ENCODE measurements at regions not wholly inside any gene's neighbourhood (a gene's known extent, or its start where the extent isn't known, plus 50 kb on each side); places are given as distances from the start of the nearest gene placed in this dataset.

DNA sequence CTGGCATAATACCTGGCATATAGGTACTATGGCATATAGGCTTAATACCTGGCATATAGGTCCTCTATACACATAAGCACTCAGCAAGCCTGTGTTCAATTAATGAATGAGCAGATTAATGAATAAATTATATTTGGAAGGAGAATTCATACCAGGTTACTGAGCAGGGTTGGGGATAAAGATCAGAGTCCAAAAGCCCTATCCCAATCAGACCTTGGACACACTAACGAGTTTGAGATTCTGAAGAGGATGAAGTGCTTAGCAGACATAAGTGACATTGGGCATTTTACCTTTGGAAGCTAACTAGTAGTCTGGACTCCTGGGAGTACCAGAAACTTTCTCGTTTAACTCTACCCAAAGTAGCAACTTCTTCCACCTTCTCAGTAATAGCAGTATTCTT lies 63.3 kb upstream of the ARHGAP29 start:
- TF ChIP-seq POLR2A (IDR thresholded peaks at IDR 0.05), result no peak
- TF ChIP-seq, protein P1, sequence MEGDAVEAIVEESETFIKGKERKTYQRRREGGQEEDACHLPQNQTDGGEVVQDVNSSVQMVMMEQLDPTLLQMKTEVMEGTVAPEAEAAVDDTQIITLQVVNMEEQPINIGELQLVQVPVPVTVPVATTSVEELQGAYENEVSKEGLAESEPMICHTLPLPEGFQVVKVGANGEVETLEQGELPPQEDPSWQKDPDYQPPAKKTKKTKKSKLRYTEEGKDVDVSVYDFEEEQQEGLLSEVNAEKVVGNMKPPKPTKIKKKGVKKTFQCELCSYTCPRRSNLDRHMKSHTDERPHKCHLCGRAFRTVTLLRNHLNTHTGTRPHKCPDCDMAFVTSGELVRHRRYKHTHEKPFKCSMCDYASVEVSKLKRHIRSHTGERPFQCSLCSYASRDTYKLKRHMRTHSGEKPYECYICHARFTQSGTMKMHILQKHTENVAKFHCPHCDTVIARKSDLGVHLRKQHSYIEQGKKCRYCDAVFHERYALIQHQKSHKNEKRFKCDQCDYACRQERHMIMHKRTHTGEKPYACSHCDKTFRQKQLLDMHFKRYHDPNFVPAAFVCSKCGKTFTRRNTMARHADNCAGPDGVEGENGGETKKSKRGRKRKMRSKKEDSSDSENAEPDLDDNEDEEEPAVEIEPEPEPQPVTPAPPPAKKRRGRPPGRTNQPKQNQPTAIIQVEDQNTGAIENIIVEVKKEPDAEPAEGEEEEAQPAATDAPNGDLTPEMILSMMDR (IDR thresholded peaks at IDR 0.05 in 8 of 11, conservative IDR thresholded peaks at IDR 0.05 in 3 of 11), result no peak
